Calu3 (cell line): ENCODE measurements at regions not wholly inside any gene's neighbourhood (a gene's known extent, or its start where the extent isn't known, plus 50 kb on each side); places are given as distances from the start of the nearest gene placed in this dataset. TPM values are rescaled to one million over a fixed set of nuclear protein-coding genes. Genes with fewer than 3 reads are reported as not detected.

Experiments used
- BruUV-seq: library from RNA; stranded (reverse); fragments of 400-500 nt; replicated peaks from 2 replicates; lab custom pipeline; 2021; lab: Mats Ljungman, UMichigan
- CTCF ChIA-PET: fragments of 300-600 bp; sonication (Branson Sonifier 250); formaldehyde crosslinking; loops from one replicate; lab custom pipeline; 2022; ENCODE audit warnings: antibody characterized with exemption; lab: Charles Lee
- DNase-seq: peaks from one replicate; pipeline ENCODE4 v3.0.0; 2022
- H3K27ac Mint-ChIP-seq: one replicate; pipeline ENCODE4 v1.8.0; 2022; ENCODE audit warnings: mixed read lengths; ENCODE audit not compliant: unreplicated experiment
- H3K27me3 Mint-ChIP-seq: one replicate; pipeline ENCODE4 v1.8.0; 2022; ENCODE audit warnings: mixed read lengths; ENCODE audit not compliant: unreplicated experiment
- H3K36me3 Mint-ChIP-seq: one replicate; pipeline ENCODE4 v1.8.0; 2022; ENCODE audit warnings: mild to moderate bottlenecking, moderate library complexity, mixed read lengths; ENCODE audit not compliant: insufficient read depth, unreplicated experiment
- H3K4me1 Mint-ChIP-seq: one replicate; pipeline ENCODE4 v1.8.0; 2022; ENCODE audit warnings: mild to moderate bottlenecking, low read depth, mixed read lengths; ENCODE audit not compliant: unreplicated experiment
- H3K4me3 Mint-ChIP-seq: one replicate; pipeline ENCODE4 v1.8.0; 2022; ENCODE audit warnings: mild to moderate bottlenecking, low read depth, moderate library complexity, mixed read lengths; ENCODE audit not compliant: unreplicated experiment
- H3K9me3 Mint-ChIP-seq: one replicate; pipeline ENCODE4 v1.8.0; 2022; ENCODE audit warnings: low read depth, mixed read lengths; ENCODE audit not compliant: unreplicated experiment
- CTCF ChIP-seq: fragments of 200-600 bp; IDR thresholded peaks from one replicate; pipeline ENCODE4 v1.8.0; 2022; ENCODE audit warnings: antibody characterized with exemption; ENCODE audit not compliant: unreplicated experiment
- intact Hi-C: fragments of 100-400 bp; cut with micrococcal nuclease; formaldehyde crosslinking; loops from one replicate; pipeline ENCODE4 v1.10.0; 2022; ENCODE audit not compliant: unreplicated experiment
- microRNA-seq: library from miRNA; unstranded; fragments of <30 nt; microRNA quantifications from one replicate; pipeline ENCODE4 v1.2.0, GENCODE V29; 2022

- H3K4me3 Mint-ChIP-seq = no peak overlapping the region
- DNase-seq = no peak
- no peak for TF ChIP-seq CTCF
- peaks cover 5% of the 10 kb centered on the region for H3K9me3 Mint-ChIP-seq
- H3K27ac Mint-ChIP-seq = no peak overlapping the region
- intact Hi-C loops = no loop called here
- H3K27me3 Mint-ChIP-seq = no peaks in the 10 kb centered on the region
- no peaks in the 10 kb centered on the region for H3K4me1 Mint-ChIP-seq
- no TSS peak for BruUV-seq
- H3K36me3 Mint-ChIP-seq = no peaks in the 10 kb centered on the region
- CTCF ChIA-PET = interaction anchor here (1.1 kb wide), 1 partner anchor 11 kb away, joined by 4 read pairs; no protein-coding TSS in a partner anchor
Observed at GRCh38 chr3:175868626-175869025, 1009.5 kb downstream of the NAALADL2 start.

GRCh38 chr3:175865724-175866123 is 1006.6 kb downstream of the NAALADL2 start:
- H3K36me3 Mint-ChIP-seq = no peaks in the 10 kb centered on the region
- no peak for DNase-seq
- TF ChIP-seq CTCF = no peak
- BruUV-seq = no TSS peak
- no peak overlapping the region for H3K4me3 Mint-ChIP-seq
- H3K27me3 Mint-ChIP-seq = no peaks in the 10 kb centered on the region
- no peaks in the 10 kb centered on the region for H3K4me1 Mint-ChIP-seq
- intact Hi-C loops = no loop called here
- no peak overlapping the region for H3K27ac Mint-ChIP-seq
- H3K9me3 Mint-ChIP-seq = no peaks in the 10 kb centered on the region
- CTCF ChIA-PET = no interaction called here

DNA sequence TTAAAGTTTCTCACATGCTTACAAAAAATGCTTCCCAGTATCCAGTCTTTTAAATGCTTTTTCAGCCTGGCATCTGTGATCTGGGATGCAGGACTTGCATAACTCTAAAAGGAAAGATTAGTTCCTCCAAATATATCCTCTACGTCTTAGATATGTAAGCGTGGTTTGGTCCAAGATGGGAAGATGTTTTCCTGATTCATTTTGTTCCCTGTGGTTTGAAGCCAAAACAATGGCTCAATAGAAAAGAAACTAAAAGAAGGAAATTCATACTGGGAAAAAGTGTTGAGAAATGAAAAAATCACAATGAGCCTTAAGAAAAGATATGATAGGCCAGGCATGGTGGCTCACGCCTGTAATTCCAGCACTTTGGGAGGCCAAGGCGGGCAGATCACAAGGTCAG is 1002.8 kb downstream of the NAALADL2 start:
- Mint-ChIP-seq H3K27me3 (no peaks in the 10 kb centered on the region), H3K27ac (no peak overlapping the region), H3K9me3 (no peaks in the 10 kb centered on the region), H3K36me3 (no peaks in the 10 kb centered on the region), H3K4me3 (no peak overlapping the region), H3K4me1 (peaks cover 16% of the 10 kb centered on the region)
- CTCF ChIA-PET = no interaction called here
- DNase-seq = no peak
- TF ChIP-seq CTCF = no peak
- no TSS peak for BruUV-seq
- intact Hi-C loops = no loop called here

Small RNAs in the stretch of these regions (microRNA-seq; reads per million reads assigned to microRNA genes)
- not detected for gene MIR7977
